ENCODE measurements at regions not wholly inside any gene's neighbourhood (a gene's known extent, or its start where the extent isn't known, plus 50 kb on each side); places are given as distances from the start of the nearest gene placed in this dataset.
"Not testable (repeated sequence)": the region's sequence is repeated elsewhere in the genome, so short reads cannot be mapped to it uniquely, and the experiment has no call there.

GRCh38 chr14:97107080-97107479 is 309.9 kb downstream of the VRK1 start:
- no peak overlapping the region for H3K27ac ChIP-seq (ENCODE audit: low read depth, low read length)
- 100% methylated on average over 6 of the region's 9 CpGs for WGBS (ENCODE audit: insufficient coverage)
- no peaks in the 10 kb centered on the region for H3K4me1 ChIP-seq (ENCODE audit: control insufficient read depth, insufficient read depth, low read length)
- no peaks in the 10 kb centered on the region for H3K36me3 ChIP-seq (ENCODE audit: control insufficient read depth, insufficient read depth, low read length)
- peaks cover 3% of the 10 kb centered on the region for H3K9me3 ChIP-seq (ENCODE audit: control insufficient read depth, insufficient read depth, low read length)
- H3K4me3 ChIP-seq (ENCODE audit: low read depth, low read length) = no peak overlapping the region
- H3K27me3 ChIP-seq (ENCODE audit: control insufficient read depth, insufficient read depth, low read length) = no peaks in the 10 kb centered on the region
- no peak for DNase-seq (ENCODE audit: low read depth in 4 of 6, low spot score in 6 of 6)

DNA sequence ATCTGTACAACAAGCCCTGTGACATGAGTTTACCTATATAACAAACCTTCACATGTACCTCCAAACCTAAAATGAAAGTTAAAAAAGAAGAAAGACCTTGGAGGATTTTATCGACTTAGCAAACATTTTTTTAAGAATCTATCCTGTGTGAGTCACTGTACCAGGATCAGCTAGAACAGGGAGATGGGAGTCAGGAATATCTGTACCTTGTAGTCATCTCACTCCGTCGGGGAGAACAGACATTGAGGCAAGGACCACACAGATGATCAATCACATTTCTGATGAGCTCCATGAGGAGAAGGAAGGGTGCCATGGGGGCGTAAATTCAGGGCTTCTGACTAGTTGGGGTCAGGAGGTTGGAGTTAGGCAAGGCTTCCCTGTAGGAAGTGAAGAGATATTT is 310.6 kb downstream of the VRK1 start:
- Histone ChIP-seq H3K4me1 (ENCODE audit: control insufficient read depth, insufficient read depth, low read length) (no peaks in the 10 kb centered on the region), H3K27me3 (ENCODE audit: control insufficient read depth, insufficient read depth, low read length) (no peaks in the 10 kb centered on the region), H3K36me3 (ENCODE audit: control insufficient read depth, insufficient read depth, low read length) (no peaks in the 10 kb centered on the region), H3K27ac (ENCODE audit: low read depth, low read length) (no peak overlapping the region), H3K4me3 (ENCODE audit: low read depth, low read length) (no peak overlapping the region), H3K9me3 (ENCODE audit: control insufficient read depth, insufficient read depth, low read length) (peaks cover 3% of the 10 kb centered on the region)
- WGBS (ENCODE audit: insufficient coverage) = 92% methylated on average over 3 of the region's 4 CpGs
- DNase-seq (ENCODE audit: low read depth in 4 of 6, low spot score in 6 of 6) = no peak

DNA sequence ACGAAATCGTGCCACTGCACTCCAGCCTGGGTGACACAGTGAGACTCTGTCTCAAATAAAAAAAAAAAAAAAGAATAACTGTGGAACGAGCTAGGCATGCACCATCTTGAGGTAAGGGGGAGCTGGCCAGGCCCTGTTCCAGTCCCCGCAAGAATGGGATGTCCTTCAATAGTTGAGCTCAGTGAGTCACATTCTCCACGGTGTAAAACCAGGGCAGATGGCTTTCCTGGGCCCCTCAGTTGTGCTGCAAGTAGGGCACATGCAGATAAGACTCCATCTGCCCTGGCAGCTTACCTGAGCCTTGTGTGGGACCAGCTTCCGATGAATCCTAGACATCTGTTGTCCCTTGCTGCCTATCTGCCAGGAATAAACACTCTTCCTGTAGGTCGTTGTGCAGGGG is 312.1 kb downstream of the VRK1 start:
- no peak for DNase-seq (ENCODE audit: low read depth in 4 of 6, low spot score in 6 of 6)
- Histone ChIP-seq H3K27ac (ENCODE audit: low read depth, low read length) (no peak overlapping the region), H3K4me1 (ENCODE audit: control insufficient read depth, insufficient read depth, low read length) (no peaks in the 10 kb centered on the region), H3K27me3 (ENCODE audit: control insufficient read depth, insufficient read depth, low read length) (no peaks in the 10 kb centered on the region), H3K4me3 (ENCODE audit: low read depth, low read length) (no peak overlapping the region), H3K9me3 (ENCODE audit: control insufficient read depth, insufficient read depth, low read length) (peaks cover 3% of the 10 kb centered on the region), H3K36me3 (ENCODE audit: control insufficient read depth, insufficient read depth, low read length) (no peaks in the 10 kb centered on the region)
- WGBS (ENCODE audit: insufficient coverage) = 75% methylated on average over 6 of the region's 7 CpGs

- Histone ChIP-seq H3K4me1 (ENCODE audit: control insufficient read depth, insufficient read depth, low read length) (no peaks in the 10 kb centered on the region), H3K27ac (ENCODE audit: low read depth, low read length) (no peak overlapping the region)
- WGBS (ENCODE audit: insufficient coverage) = 80% methylated on average over 1 of the region's 7 CpGs
Measured at GRCh38 chr14:97113339-97113738, 316.2 kb downstream of the VRK1 start.

GRCh38 chr14:97116546-97116945 is 319.4 kb downstream of the VRK1 start:
- Histone ChIP-seq H3K4me1 (ENCODE audit: control insufficient read depth, insufficient read depth, low read length) (no peaks in the 10 kb centered on the region), H3K9me3 (ENCODE audit: control insufficient read depth, insufficient read depth, low read length) (no peaks in the 10 kb centered on the region), H3K27me3 (ENCODE audit: control insufficient read depth, insufficient read depth, low read length) (no peaks in the 10 kb centered on the region), H3K27ac (ENCODE audit: low read depth, low read length) (no peak overlapping the region), H3K4me3 (ENCODE audit: low read depth, low read length) (no peak overlapping the region), H3K36me3 (ENCODE audit: control insufficient read depth, insufficient read depth, low read length) (no peaks in the 10 kb centered on the region)
- whole genome bisulfite sequencing (ENCODE audit: insufficient coverage) = no CpG with 5 or more reads among the region's 3 CpGs
- no peak for DNase-seq (ENCODE audit: low read depth in 4 of 6, low spot score in 6 of 6)

More at GRCh38 chr14:97113339-97113738, 316.2 kb downstream of the VRK1 start:
- no peak overlapping the region for H3K4me3 ChIP-seq (ENCODE audit: low read depth, low read length)
- H3K36me3 ChIP-seq (ENCODE audit: control insufficient read depth, insufficient read depth, low read length) = no peaks in the 10 kb centered on the region
- H3K27me3 ChIP-seq (ENCODE audit: control insufficient read depth, insufficient read depth, low read length) = no peaks in the 10 kb centered on the region
- DNase-seq (ENCODE audit: low read depth in 4 of 6, low spot score in 6 of 6) = peak in 1 of 6 donors; percentile 22
- peaks cover 3% of the 10 kb centered on the region for H3K9me3 ChIP-seq (ENCODE audit: control insufficient read depth, insufficient read depth, low read length)

DNA sequence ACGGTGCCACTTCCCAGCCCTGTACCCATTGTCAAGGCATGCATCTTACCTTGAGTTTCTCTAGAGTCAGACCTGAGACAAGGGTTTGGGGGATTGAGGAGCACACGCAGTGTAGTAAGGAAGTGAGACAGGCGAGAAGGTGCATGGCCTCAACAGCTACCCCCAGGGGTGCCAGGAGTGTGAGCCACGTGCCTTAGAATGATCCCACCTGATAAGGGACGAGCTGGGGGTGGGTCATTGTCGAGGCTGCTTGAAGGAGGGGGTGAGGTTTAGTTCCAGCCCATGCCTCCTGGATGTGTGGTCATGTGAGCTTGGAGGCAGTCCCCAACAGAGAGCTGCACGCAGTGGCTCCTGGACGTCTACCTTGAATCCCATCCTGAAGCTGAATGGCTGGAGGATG is 320.5 kb downstream of the VRK1 start:
- 90% methylated on average over 6 of the region's 8 CpGs for WGBS (ENCODE audit: insufficient coverage)
- H3K27ac ChIP-seq (ENCODE audit: low read depth, low read length) = no peak overlapping the region
- no peaks in the 10 kb centered on the region for H3K27me3 ChIP-seq (ENCODE audit: control insufficient read depth, insufficient read depth, low read length)
- no peaks in the 10 kb centered on the region for H3K36me3 ChIP-seq (ENCODE audit: control insufficient read depth, insufficient read depth, low read length)
- no peaks in the 10 kb centered on the region for H3K9me3 ChIP-seq (ENCODE audit: control insufficient read depth, insufficient read depth, low read length)
- no peak for DNase-seq (ENCODE audit: low read depth in 4 of 6, low spot score in 6 of 6)
- H3K4me3 ChIP-seq (ENCODE audit: low read depth, low read length) = no peak overlapping the region
- H3K4me1 ChIP-seq (ENCODE audit: control insufficient read depth, insufficient read depth, low read length) = no peaks in the 10 kb centered on the region

DNA sequence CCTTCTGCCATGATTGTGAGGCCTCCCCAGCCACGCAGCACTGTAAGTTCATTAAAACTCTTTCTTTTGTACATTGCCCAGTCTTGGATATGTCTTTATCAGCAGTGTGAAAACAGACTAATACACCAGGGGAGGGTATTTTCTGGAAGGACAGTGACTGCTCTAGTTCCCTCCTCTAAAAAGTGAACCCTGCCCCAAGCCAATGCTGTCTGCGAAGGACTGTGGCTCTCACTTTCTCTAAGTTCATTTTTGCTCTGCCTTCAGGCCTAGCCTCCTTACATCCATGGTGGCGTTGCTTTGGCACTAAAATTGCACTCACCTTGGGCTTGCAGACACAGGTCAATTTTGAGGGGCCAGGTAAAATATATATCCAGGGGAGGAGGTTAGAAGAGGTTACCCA is 323.0 kb downstream of the VRK1 start:
- H3K27ac ChIP-seq (ENCODE audit: low read depth, low read length) = no peak overlapping the region
- H3K4me3 ChIP-seq (ENCODE audit: low read depth, low read length) = no peak overlapping the region
- 100% methylated on average over 1 of the region's 3 CpGs for WGBS (ENCODE audit: insufficient coverage)
- H3K4me1 ChIP-seq (ENCODE audit: control insufficient read depth, insufficient read depth, low read length) = no peaks in the 10 kb centered on the region
- no peaks in the 10 kb centered on the region for H3K9me3 ChIP-seq (ENCODE audit: control insufficient read depth, insufficient read depth, low read length)
- no peaks in the 10 kb centered on the region for H3K27me3 ChIP-seq (ENCODE audit: control insufficient read depth, insufficient read depth, low read length)
- no peaks in the 10 kb centered on the region for H3K36me3 ChIP-seq (ENCODE audit: control insufficient read depth, insufficient read depth, low read length)
- DNase-seq (ENCODE audit: low read depth in 4 of 6, low spot score in 6 of 6) = no peak

- Histone ChIP-seq H3K4me1 (ENCODE audit: control insufficient read depth, insufficient read depth, low read length) (no peaks in the 10 kb centered on the region), H3K36me3 (ENCODE audit: control insufficient read depth, insufficient read depth, low read length) (no peaks in the 10 kb centered on the region), H3K9me3 (ENCODE audit: control insufficient read depth, insufficient read depth, low read length) (no peaks in the 10 kb centered on the region), H3K27me3 (ENCODE audit: control insufficient read depth, insufficient read depth, low read length) (no peaks in the 10 kb centered on the region), H3K4me3 (ENCODE audit: low read depth, low read length) (no peak overlapping the region), H3K27ac (ENCODE audit: low read depth, low read length) (no peak overlapping the region)
- no CpG with 5 or more reads among the region's 2 CpGs for WGBS (ENCODE audit: insufficient coverage)
- no peak for DNase-seq (ENCODE audit: low read depth in 4 of 6, low spot score in 6 of 6)
Measured at GRCh38 chr14:97120611-97121031, 323.4 kb downstream of the VRK1 start.

DNA sequence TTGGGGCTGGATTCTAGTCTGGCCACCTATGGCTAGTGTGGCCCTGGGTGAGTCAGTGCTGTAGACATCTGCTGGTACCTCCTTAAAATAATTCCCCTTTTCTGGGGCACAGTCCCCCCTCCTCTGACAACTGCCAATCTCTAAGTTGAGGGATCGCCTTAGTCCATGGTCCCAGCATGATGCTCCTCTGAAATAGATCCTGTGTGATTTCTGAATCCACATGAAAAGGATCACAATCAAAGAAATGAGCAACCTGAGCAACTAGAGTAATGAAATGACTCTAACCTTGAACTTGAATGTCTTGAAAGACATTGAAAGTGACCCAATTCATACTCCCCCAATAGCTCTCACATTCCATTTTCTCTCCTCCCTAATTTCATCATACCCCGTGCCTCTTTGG is 332.5 kb downstream of the VRK1 start:
- Histone ChIP-seq H3K36me3 (ENCODE audit: control insufficient read depth, insufficient read depth, low read length) (no peaks in the 10 kb centered on the region), H3K27me3 (ENCODE audit: control insufficient read depth, insufficient read depth, low read length) (no peaks in the 10 kb centered on the region), H3K27ac (ENCODE audit: low read depth, low read length) (no peak overlapping the region), H3K4me1 (ENCODE audit: control insufficient read depth, insufficient read depth, low read length) (no peaks in the 10 kb centered on the region), H3K9me3 (ENCODE audit: control insufficient read depth, insufficient read depth, low read length) (no peaks in the 10 kb centered on the region), H3K4me3 (ENCODE audit: low read depth, low read length) (no peak overlapping the region)
- DNase-seq (ENCODE audit: low read depth in 4 of 6, low spot score in 6 of 6) = no peak
- 94% methylated on average over 2 of the region's 2 CpGs for WGBS (ENCODE audit: insufficient coverage)

GRCh38 chr14:97135847-97136246 is 338.7 kb downstream of the VRK1 start:
- WGBS (ENCODE audit: insufficient coverage) = 100% methylated on average over 1 of the region's 1 CpG
- not testable (repeated sequence) for DNase-seq (ENCODE audit: low read depth in 4 of 6, low spot score in 6 of 6); H3K36me3 ChIP-seq (ENCODE audit: control insufficient read depth, insufficient read depth, low read length); H3K4me3 ChIP-seq (ENCODE audit: low read depth, low read length); H3K4me1 ChIP-seq (ENCODE audit: control insufficient read depth, insufficient read depth, low read length); H3K9me3 ChIP-seq (ENCODE audit: control insufficient read depth, insufficient read depth, low read length); H3K27ac ChIP-seq (ENCODE audit: low read depth, low read length); H3K27me3 ChIP-seq (ENCODE audit: control insufficient read depth, insufficient read depth, low read length)

All from spinal cord (tissue), 9 donors.